HEK293 (cell line): ENCODE measurements at regions not wholly inside any gene's neighbourhood (a gene's known extent, or its start where the extent isn't known, plus 50 kb on each side); places are given as distances from the start of the nearest gene placed in this dataset.

ENCODE experiments used
- CTCF ChIA-PET: fragments of 350-600 bp; formaldehyde crosslinking; extraction: SDS; loops from one replicate; lab custom pipeline; 2021; ENCODE audit warnings: antibody characterized with exemption; lab: Yijun Ruan, JAX
- POLR2A ChIA-PET: fragments of 300-600 bp; formaldehyde crosslinking; extraction: SDS; loops from one replicate; lab custom pipeline; 2020; ENCODE audit warnings: antibody characterized with exemption, inconsistent platforms; lab: Yijun Ruan, JAX
- H3K27ac ChIP-seq: fragments of 200-500 bp; sonication (Bioruptor generic); 2 replicates; pipeline ENCODE4 v1.5.1; 2014; ENCODE audit warnings: low read depth, low read length, control low read depth, inconsistent platforms; ENCODE audit errors: extremely low read depth
- H3K36me3 ChIP-seq, 2 experiments: fragments of 200-500 bp in 1 of 2; sonication (Bioruptor generic) in 1 of 2; 1 replicate in 1 of 2; 2 replicates in 1 of 2; pipeline ENCODE4 v1.5.1; 2014 to 2017; ENCODE audit warnings: inconsistent platforms in 2 of 2, low read length in 2 of 2; ENCODE audit not compliant: control insufficient read depth in 2 of 2, insufficient read depth in 1 of 2
- H3K4me1 ChIP-seq: fragments of 200-500 bp; sonication (Bioruptor generic); 2 replicates; pipeline ENCODE4 v1.5.1; 2014; ENCODE audit warnings: mild to moderate bottlenecking, low read length, inconsistent platforms; ENCODE audit not compliant: control insufficient read depth, insufficient read depth
- H3K4me3 ChIP-seq: 2 replicates; pipeline ENCODE4 v1.5.1; 2011; ENCODE audit warnings: low read depth, mild to moderate bottlenecking, control low read depth, low read length, moderate library complexity
- H3K9me3 ChIP-seq: fragments of 200-500 bp; sonication (Bioruptor generic); 2 replicates; pipeline ENCODE4 v1.5.1; 2014; ENCODE audit warnings: low read depth, low read length, inconsistent platforms; ENCODE audit not compliant: control insufficient read depth, insufficient read depth
- GLIS1 ChIP-seq: fragments of 450-650 bp; formaldehyde crosslinking; IDR thresholded peaks from 2 replicates; pipeline ENCODE4 v1.5.1; 2016; ENCODE audit warnings: missing biosample characterization, missing genetic modification characterization
- HOXA7 ChIP-seq: sonication (generic); formaldehyde crosslinking; IDR thresholded peaks from 2 replicates; pipeline ENCODE4 v1.8.1; 2022; ENCODE audit warnings: missing genetic modification reagents, borderline replicate concordance
- IKZF3 ChIP-seq: fragments of 450-650 bp; IDR thresholded peaks from 2 replicates; pipeline ENCODE4 v1.5.0; 2018; ENCODE audit warnings: missing biosample characterization, mild to moderate bottlenecking, missing genetic modification characterization, moderate library complexity
- KLF1 ChIP-seq: fragments of 450-650 bp; formaldehyde crosslinking; IDR thresholded peaks from 2 replicates; pipeline ENCODE4 v1.5.1; 2016; ENCODE audit warnings: missing biosample characterization, missing genetic modification characterization
- MZF1 ChIP-seq: fragments of 450-650 bp; formaldehyde crosslinking; IDR thresholded peaks from 2 replicates; pipeline ENCODE4 v1.5.1; 2017; ENCODE audit warnings: missing biosample characterization, missing genetic modification characterization, borderline replicate concordance
- OSR2 ChIP-seq: fragments of 450-650 bp; formaldehyde crosslinking; IDR thresholded peaks from 2 replicates; pipeline ENCODE4 v1.5.1; 2016; ENCODE audit warnings: missing biosample characterization, missing genetic modification characterization
- OVOL3 ChIP-seq: fragments of 450-650 bp; formaldehyde crosslinking; IDR thresholded peaks from 2 replicates; pipeline ENCODE4 v1.5.1; 2016; ENCODE audit warnings: missing biosample characterization, missing genetic modification characterization
- REST ChIP-seq: fragments of 450-650 bp; formaldehyde crosslinking; IDR thresholded peaks from 2 replicates; pipeline ENCODE4 v1.5.1; 2016; ENCODE audit warnings: missing biosample characterization, missing genetic modification characterization
- TSHZ1 ChIP-seq: fragments of 450-650 bp; formaldehyde crosslinking; IDR thresholded peaks from 2 replicates; pipeline ENCODE4 v1.5.1; 2016; ENCODE audit warnings: missing biosample characterization, missing genetic modification characterization, borderline replicate concordance
- YY2 ChIP-seq: fragments of 450-650 bp; formaldehyde crosslinking; IDR thresholded peaks from 2 replicates; pipeline ENCODE4 v1.5.1; 2016; ENCODE audit warnings: missing biosample characterization, missing genetic modification characterization
- ZBTB48 ChIP-seq: fragments of 450-650 bp; formaldehyde crosslinking; IDR thresholded peaks from 2 replicates; pipeline ENCODE4 v1.5.1; 2016; ENCODE audit warnings: missing biosample characterization, missing genetic modification characterization
- ZIC2 ChIP-seq: fragments of 450-650 bp; formaldehyde crosslinking; IDR thresholded peaks from 2 replicates; pipeline ENCODE4 v1.5.1; 2016; ENCODE audit warnings: missing biosample characterization, missing genetic modification characterization
- ZNF223 ChIP-seq: fragments of 450-650 bp; formaldehyde crosslinking; IDR thresholded peaks from 2 replicates; pipeline ENCODE4 v1.5.1; 2016; ENCODE audit warnings: missing biosample characterization, missing genetic modification characterization
- ZNF23 ChIP-seq: fragments of 450-650 bp; formaldehyde crosslinking; IDR thresholded peaks from 2 replicates; pipeline ENCODE4 v1.5.1; 2016; ENCODE audit warnings: missing biosample characterization, missing genetic modification characterization, borderline replicate concordance
- ZNF302 ChIP-seq: fragments of 450-650 bp; formaldehyde crosslinking; IDR thresholded peaks from 2 replicates; pipeline ENCODE4 v1.5.1; 2016; ENCODE audit warnings: missing biosample characterization, missing genetic modification characterization, low read depth
- ZNF324 ChIP-seq: fragments of 450-650 bp; formaldehyde crosslinking; IDR thresholded peaks from 2 replicates; pipeline ENCODE4 v1.5.1; 2016; ENCODE audit warnings: missing biosample characterization, missing genetic modification characterization
- ZNF623 ChIP-seq: fragments of 450-650 bp; formaldehyde crosslinking; IDR thresholded peaks from 2 replicates; pipeline ENCODE4 v1.5.1; 2016; ENCODE audit warnings: missing biosample characterization, missing genetic modification characterization
- ZNF658 ChIP-seq: fragments of 450-650 bp; formaldehyde crosslinking; IDR thresholded peaks from 2 replicates; pipeline ENCODE4; 2016; ENCODE audit warnings: missing biosample characterization, missing genetic modification characterization
- ZNF777 ChIP-seq: fragments of 450-650 bp; formaldehyde crosslinking; IDR thresholded peaks from 2 replicates; pipeline ENCODE4 v1.5.1; 2017; ENCODE audit warnings: missing biosample characterization, missing genetic modification characterization, borderline replicate concordance

GRCh38 chr7:156169474-156170370 lies 357.5 kb upstream of the SHH start:
- ChIA-PET CTCF (no interaction called here), POLR2A (no interaction called here)
- H3K36me3 ChIP-seq = no peaks in the 10 kb centered on the region
- no peaks in the 10 kb centered on the region for H3K9me3 ChIP-seq
- no peak overlapping the region for H3K27ac ChIP-seq
- TF ChIP-seq ZIC2 (tag by site-specific recombination) (peak; percentile 88), ZBTB48 (tag by site-specific recombination) (no peak)
- H3K4me1 ChIP-seq = no peaks in the 10 kb centered on the region
- H3K4me3 ChIP-seq = no peak overlapping the region

- CTCF ChIA-PET = interaction anchor here (0.9 kb wide), 1 partner anchor 9 kb away, joined by 3 read pairs; no protein-coding TSS in a partner anchor
- H3K4me3 ChIP-seq = no peak overlapping the region
- H3K36me3 ChIP-seq = no peaks in the 10 kb centered on the region
- H3K4me1 ChIP-seq = no peaks in the 10 kb centered on the region
- no peak overlapping the region for H3K27ac ChIP-seq
- H3K9me3 ChIP-seq = no peaks in the 10 kb centered on the region
- POLR2A ChIA-PET = no interaction called here
- TF ChIP-seq YY2 (tag by site-specific recombination) = no peak
- peak; percentile 38; the same call in 1 of the 2 replicates for TF ChIP-seq KLF1 (tag by site-specific recombination)
- TF ChIP-seq ZNF302 (tag by site-specific recombination) = no peak
- TF ChIP-seq HOXA7 (CRISPR knock-in tag) = no peak
- TF ChIP-seq REST (tag by site-specific recombination) = no peak
These were observed 356.2 kb upstream of the SHH start for GRCh38 chr7:156168434-156168833.

- no peaks in the 10 kb centered on the region for H3K4me1 ChIP-seq
- H3K36me3 ChIP-seq = no peaks in the 10 kb centered on the region
- ChIA-PET POLR2A (no interaction called here), CTCF (interaction anchor here (0.7 to 0.9 kb wide), 2 partner anchors 9 to 380 kb away, joined by 3 read pairs; no protein-coding TSS in a partner anchor)
- TF ChIP-seq ZNF777 = no peak
- no peak for TF ChIP-seq ZNF23 (tag by site-specific recombination)
- no peak for TF ChIP-seq TSHZ1 (tag by site-specific recombination)
- no peak for TF ChIP-seq ZNF223
- TF ChIP-seq ZNF623 (tag by site-specific recombination) = no peak
- TF ChIP-seq IKZF3 = no peak
- no peak for TF ChIP-seq ZNF324 (tag by site-specific recombination)
- TF ChIP-seq MZF1 = no peak
- no peak for TF ChIP-seq ZNF658 (tag by site-specific recombination)
- no peak for TF ChIP-seq OSR2 (tag by site-specific recombination)
- no peak for TF ChIP-seq OVOL3 (tag by site-specific recombination)
- TF ChIP-seq GLIS1 (tag by site-specific recombination) = no peak
- no peak overlapping the region for H3K27ac ChIP-seq
- H3K4me3 ChIP-seq = no peak overlapping the region
- H3K9me3 ChIP-seq = no peaks in the 10 kb centered on the region
These were observed 355.7 kb upstream of the SHH start for GRCh38 chr7:156167987-156168386.
